Neural cell (in vitro differentiated cells): ENCODE measurements at regions not wholly inside any gene's neighbourhood (a gene's known extent, or its start where the extent isn't known, plus 50 kb on each side); places are given as distances from the start of the nearest gene placed in this dataset.

ENCODE experiments used
- H2AFZ ChIP-seq: fragments of 200-600, 300-800 bp; sonication (generic), shearing (Covaris generic); 2 replicates; pipeline ENCODE4 v1.6.0; 2014; ENCODE audit warnings: low read depth, mild to moderate bottlenecking, antibody characterized with exemption, low read length, moderate library complexity
- H3F3A ChIP-seq: fragments of 200-600 bp; shearing (Covaris generic); 2 replicates; pipeline ENCODE4 v1.6.1; 2016; ENCODE audit warnings: mild to moderate bottlenecking, moderate library complexity, mixed read lengths, antibody characterized with exemption, low read length; ENCODE audit not compliant: insufficient read depth, poor library complexity, severe bottlenecking
- H3K27ac ChIP-seq: fragments of 200-600, 300-800 bp; sonication (generic), shearing (Covaris generic); 2 replicates; pipeline ENCODE4 v1.5.1; 2014; ENCODE audit warnings: mild to moderate bottlenecking, low read length, moderate library complexity
- H3K27me3 ChIP-seq: fragments of 300-800, 200-600 bp; sonication (generic), shearing (Covaris generic); 2 replicates; pipeline ENCODE4 v1.6.0; 2014; ENCODE audit warnings: mild to moderate bottlenecking, low read depth, low read length, moderate library complexity; ENCODE audit not compliant: insufficient read depth
- H3K36me3 ChIP-seq: fragments of 300-800, 200-600 bp; sonication (generic), shearing (Covaris generic); 2 replicates; pipeline ENCODE4 v1.5.1; 2014; ENCODE audit warnings: mild to moderate bottlenecking, antibody characterized with exemption, low read length, moderate library complexity; ENCODE audit not compliant: insufficient read depth
- H3K4me2 ChIP-seq: fragments of 300-800, 200-600 bp; sonication (generic), shearing (Covaris generic); 2 replicates; pipeline ENCODE4 v1.6.0; 2014; ENCODE audit warnings: mild to moderate bottlenecking, low read length
- H3K4me3 ChIP-seq: fragments of 300-800, 200-600 bp; sonication (generic), shearing (Covaris generic); 2 replicates; pipeline ENCODE4 v1.5.1; 2014; ENCODE audit warnings: mild to moderate bottlenecking, low read length, moderate library complexity
- H3K79me2 ChIP-seq: fragments of 200-600 bp; shearing (Covaris generic); replicated peaks from 2 replicates; pipeline ENCODE4 v1.6.0; 2014; ENCODE audit warnings: mild to moderate bottlenecking, low read length, moderate library complexity; ENCODE audit not compliant: insufficient read depth
- H3K9ac ChIP-seq: fragments of 300-800, 200-600 bp; sonication (generic), shearing (Covaris generic); 2 replicates; pipeline ENCODE4 v1.6.1; 2016; ENCODE audit warnings: mild to moderate bottlenecking, low read length, mixed read lengths
- H3K9me2 ChIP-seq: fragments of 200-600 bp; shearing (Covaris generic); 2 replicates; pipeline ENCODE4 v1.6.1; 2016; ENCODE audit warnings: mild to moderate bottlenecking, low read length, mixed read lengths; ENCODE audit not compliant: insufficient read depth
- H3K9me3 ChIP-seq: fragments of 200-600, 300-800 bp; sonication (generic), shearing (Covaris generic); 2 replicates; pipeline ENCODE4 v1.6.1; 2016; ENCODE audit warnings: mild to moderate bottlenecking, mixed run types, low read length, moderate library complexity, mixed read lengths
- H4K20me1 ChIP-seq: fragments of 200-600 bp; shearing (Covaris generic); 2 replicates; pipeline ENCODE4 v1.6.1; 2016; ENCODE audit warnings: mild to moderate bottlenecking, mixed run types; ENCODE audit not compliant: insufficient read depth
- CTCF ChIP-seq: fragments of 450-650 bp; IDR thresholded peaks from 2 replicates; pipeline ENCODE4 v1.5.1; 2014; ENCODE audit warnings: antibody characterized with exemption, mild to moderate bottlenecking, moderate library complexity; ENCODE audit not compliant: poor library complexity, severe bottlenecking
- EP300 ChIP-seq: fragments of 450-650 bp; conservative IDR thresholded peaks from 2 replicates; pipeline ENCODE4 v1.6.1; 2014; ENCODE audit warnings: antibody characterized with exemption, mild to moderate bottlenecking, moderate library complexity; ENCODE audit not compliant: poor library complexity, severe bottlenecking
- EZH2 ChIP-seq: fragments of 200-600, 300-800 bp; shearing (Covaris generic), sonication (generic); IDR thresholded peaks from 2 replicates; pipeline ENCODE4 v1.6.1; 2014; ENCODE audit warnings: antibody characterized with exemption, low read length, borderline replicate concordance, mild to moderate bottlenecking; ENCODE audit not compliant: insufficient read depth, poor library complexity, severe bottlenecking
- MXI1 ChIP-seq: fragments of 450-650 bp; conservative IDR thresholded peaks from 2 replicates; pipeline ENCODE4 v1.6.1; 2014; ENCODE audit warnings: antibody characterized with exemption, mild to moderate bottlenecking; ENCODE audit not compliant: poor library complexity, severe bottlenecking
- POLR2AphosphoS5 ChIP-seq: IDR thresholded peaks from 2 replicates; pipeline ENCODE4 v1.6.1; 2012
- RAD21 ChIP-seq: fragments of 450-650 bp; conservative IDR thresholded peaks from 2 replicates; pipeline ENCODE4 v1.6.1; 2014; ENCODE audit warnings: antibody characterized with exemption, mild to moderate bottlenecking, moderate library complexity
- SMC3 ChIP-seq: fragments of 450-650 bp; conservative IDR thresholded peaks from 2 replicates; pipeline ENCODE4 v1.6.1; 2014; ENCODE audit warnings: antibody characterized with exemption, mild to moderate bottlenecking, moderate library complexity; ENCODE audit not compliant: poor library complexity
- TAF1 ChIP-seq: IDR thresholded peaks from 2 replicates; pipeline ENCODE4 v1.6.1; 2012; ENCODE audit warnings: low read depth
- TF ChIP-seq, protein P1 (sequence below): IDR thresholded peaks from 2 replicates; pipeline ENCODE4 v1.6.1; 2012; ENCODE audit warnings: borderline replicate concordance

GRCh38 chr10:2984682-2985081 lies 82.7 kb upstream of the PFKP start:
- Histone ChIP-seq H3K27me3 (no peaks in the 10 kb centered on the region), H4K20me1 (no peaks in the 10 kb centered on the region), H3K27ac (no peak overlapping the region), H2AFZ (no peak overlapping the region), H3K36me3 (no peaks in the 10 kb centered on the region), H3K4me2 (no peak overlapping the region), H3F3A (no peaks in the 10 kb centered on the region), H3K9me3 (no peaks in the 10 kb centered on the region), H3K9ac (no peak overlapping the region), H3K9me2 (no peaks in the 10 kb centered on the region), H3K4me3 (no peak overlapping the region), H3K79me2 (no peaks in the 10 kb centered on the region)
- TF ChIP-seq TAF1 (no peak), POLR2AphosphoS5 (no peak), EP300 (no peak), SMC3 (no peak), MXI1 (no peak)
- TF ChIP-seq, protein P1, sequence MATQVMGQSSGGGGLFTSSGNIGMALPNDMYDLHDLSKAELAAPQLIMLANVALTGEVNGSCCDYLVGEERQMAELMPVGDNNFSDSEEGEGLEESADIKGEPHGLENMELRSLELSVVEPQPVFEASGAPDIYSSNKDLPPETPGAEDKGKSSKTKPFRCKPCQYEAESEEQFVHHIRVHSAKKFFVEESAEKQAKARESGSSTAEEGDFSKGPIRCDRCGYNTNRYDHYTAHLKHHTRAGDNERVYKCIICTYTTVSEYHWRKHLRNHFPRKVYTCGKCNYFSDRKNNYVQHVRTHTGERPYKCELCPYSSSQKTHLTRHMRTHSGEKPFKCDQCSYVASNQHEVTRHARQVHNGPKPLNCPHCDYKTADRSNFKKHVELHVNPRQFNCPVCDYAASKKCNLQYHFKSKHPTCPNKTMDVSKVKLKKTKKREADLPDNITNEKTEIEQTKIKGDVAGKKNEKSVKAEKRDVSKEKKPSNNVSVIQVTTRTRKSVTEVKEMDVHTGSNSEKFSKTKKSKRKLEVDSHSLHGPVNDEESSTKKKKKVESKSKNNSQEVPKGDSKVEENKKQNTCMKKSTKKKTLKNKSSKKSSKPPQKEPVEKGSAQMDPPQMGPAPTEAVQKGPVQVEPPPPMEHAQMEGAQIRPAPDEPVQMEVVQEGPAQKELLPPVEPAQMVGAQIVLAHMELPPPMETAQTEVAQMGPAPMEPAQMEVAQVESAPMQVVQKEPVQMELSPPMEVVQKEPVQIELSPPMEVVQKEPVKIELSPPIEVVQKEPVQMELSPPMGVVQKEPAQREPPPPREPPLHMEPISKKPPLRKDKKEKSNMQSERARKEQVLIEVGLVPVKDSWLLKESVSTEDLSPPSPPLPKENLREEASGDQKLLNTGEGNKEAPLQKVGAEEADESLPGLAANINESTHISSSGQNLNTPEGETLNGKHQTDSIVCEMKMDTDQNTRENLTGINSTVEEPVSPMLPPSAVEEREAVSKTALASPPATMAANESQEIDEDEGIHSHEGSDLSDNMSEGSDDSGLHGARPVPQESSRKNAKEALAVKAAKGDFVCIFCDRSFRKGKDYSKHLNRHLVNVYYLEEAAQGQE = no peak

- Histone ChIP-seq H3K9ac (no peak overlapping the region), H3K27ac (no peak overlapping the region), H3K9me2 (no peaks in the 10 kb centered on the region), H3K4me2 (no peak overlapping the region), H3K9me3 (no peaks in the 10 kb centered on the region), H3K79me2 (no peaks in the 10 kb centered on the region), H3F3A (no peaks in the 10 kb centered on the region), H2AFZ (no peak overlapping the region), H3K36me3 (no peaks in the 10 kb centered on the region), H3K4me3 (no peak overlapping the region), H4K20me1 (no peaks in the 10 kb centered on the region), H3K27me3 (no peaks in the 10 kb centered on the region)
- TF ChIP-seq SMC3 (no peak), EP300 (no peak)
Measured at GRCh38 chr10:2982146-2982545, 85.2 kb upstream of the PFKP start.

- Histone ChIP-seq H3K4me2 (no peak overlapping the region), H4K20me1 (no peaks in the 10 kb centered on the region), H3K9ac (no peak overlapping the region), H3K27me3 (no peaks in the 10 kb centered on the region), H3K27ac (no peak overlapping the region), H3F3A (no peaks in the 10 kb centered on the region), H3K4me3 (no peak overlapping the region), H3K9me2 (no peaks in the 10 kb centered on the region), H3K36me3 (no peaks in the 10 kb centered on the region), H3K9me3 (no peaks in the 10 kb centered on the region), H2AFZ (no peak overlapping the region), H3K79me2 (no peaks in the 10 kb centered on the region)
- no peak for TF ChIP-seq EP300
- TF ChIP-seq, protein P1 = no peak
- TF ChIP-seq TAF1 = no peak
- TF ChIP-seq POLR2AphosphoS5 = no peak
- no peak for TF ChIP-seq RAD21
- no peak for TF ChIP-seq CTCF
- TF ChIP-seq MXI1 = no peak
- TF ChIP-seq EZH2 = no peak
- no peak for TF ChIP-seq SMC3
Measured at GRCh38 chr10:2981361-2981801, 86.0 kb upstream of the PFKP start.
